HG03439 (cell line): ENCODE measurements at regions not wholly inside any gene's neighbourhood (a gene's known extent, or its start where the extent isn't known, plus 50 kb on each side); places are given as distances from the start of the nearest gene placed in this dataset.
"Not testable (repeated sequence)": the region's sequence is repeated elsewhere in the genome, so short reads cannot be mapped to it uniquely, and the experiment has no call there.

Experiments
- ATAC-seq: cut with Tn5 transposase; IDR thresholded peaks from one replicate; pipeline ENCODE4 v1.9.1; 2021; ENCODE audit warnings: mild to moderate bottlenecking, moderate library complexity; ENCODE audit not compliant: unreplicated experiment

DNA sequence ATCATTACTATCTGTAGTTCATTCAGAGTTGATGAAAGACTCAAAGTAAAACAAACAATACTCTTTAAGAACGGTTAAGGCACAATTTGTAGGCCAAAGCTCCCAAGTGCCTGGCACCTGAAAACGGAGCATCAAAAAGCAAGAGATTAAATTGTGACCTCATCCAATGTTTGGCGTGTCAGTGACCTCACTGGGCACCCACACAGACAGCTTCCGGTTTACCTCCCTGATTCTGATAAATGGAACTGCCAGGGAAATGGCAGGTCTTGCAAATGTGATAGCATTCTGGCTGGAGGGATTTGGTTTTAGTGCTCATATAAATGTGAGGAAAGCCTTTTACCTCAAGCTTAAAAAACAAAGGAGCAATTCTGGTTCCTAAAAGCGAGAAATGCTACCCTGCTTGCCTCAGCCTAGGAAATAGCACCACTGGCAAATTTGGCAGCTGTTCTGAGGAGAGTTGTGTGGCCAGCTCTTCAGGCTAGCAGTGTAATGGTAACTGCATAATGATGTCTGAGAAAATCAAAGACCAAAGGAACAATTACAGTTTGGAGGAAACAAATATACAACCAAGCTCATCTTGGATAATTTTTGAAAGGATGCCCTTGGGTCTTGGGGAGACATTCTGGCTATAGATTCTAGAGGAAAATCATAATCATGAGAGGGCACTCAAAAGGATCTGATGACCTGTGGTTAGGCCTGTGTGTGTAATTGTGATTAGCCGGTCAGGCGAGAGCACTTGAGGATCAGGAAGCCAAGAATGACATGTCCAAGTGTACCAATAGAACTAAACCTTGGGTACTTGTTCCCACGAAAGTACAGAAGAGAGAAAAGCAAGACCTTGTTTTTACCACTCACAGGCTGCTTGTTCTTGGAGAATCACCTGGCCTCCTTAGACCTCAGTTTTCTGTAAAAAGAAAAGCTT, 174.3 kb downstream of the TFAP2B start:
- ATAC-seq: no peak

- no peak for ATAC-seq
Measured at GRCh38 chr6:50993941-50994720, 175.5 kb downstream of the TFAP2B start.

- ATAC-seq: no peak
Measured at GRCh38 chr6:50995036-50995435, 176.4 kb downstream of the TFAP2B start.

DNA sequence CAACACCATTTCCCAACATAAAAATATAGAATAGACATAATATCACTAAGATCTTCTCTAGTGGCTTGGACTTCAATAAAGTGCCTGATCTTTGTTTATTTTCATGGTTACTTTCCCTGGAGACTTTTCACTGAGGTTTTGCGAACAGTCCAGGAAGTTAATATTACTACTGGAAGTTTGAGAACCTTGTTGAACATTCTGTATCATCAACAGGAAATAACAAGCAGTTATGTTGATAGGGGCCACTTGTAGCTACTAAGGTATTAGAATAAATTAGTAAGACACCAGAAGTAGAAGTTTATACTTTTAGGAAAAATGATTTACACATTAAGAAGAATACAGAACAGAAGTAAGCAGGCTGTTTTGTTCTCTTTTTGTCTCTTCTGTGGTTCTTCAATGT, 180.2 kb downstream of the TFAP2B start:
- ATAC-seq: no peak

DNA sequence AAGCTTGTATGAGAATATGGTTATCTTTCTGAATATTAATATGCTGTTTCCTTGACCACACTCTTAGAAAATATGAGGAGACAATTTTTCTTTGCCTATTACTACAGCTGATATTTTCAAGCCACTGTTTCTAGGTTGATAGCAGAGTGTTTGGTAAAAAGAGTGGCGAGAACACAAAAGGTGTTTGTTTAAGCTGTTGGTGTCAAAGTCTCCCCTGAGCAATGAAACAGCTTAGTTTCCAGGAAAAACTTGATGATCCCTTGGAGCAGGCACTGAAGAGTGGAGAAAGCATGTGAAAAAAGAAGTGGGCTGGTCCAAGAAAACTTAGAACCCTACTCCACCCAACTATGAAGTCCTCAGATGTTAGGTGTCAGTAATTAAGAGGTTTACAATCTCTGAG, 182.7 kb downstream of the TFAP2B start:
- no peak for ATAC-seq

DNA sequence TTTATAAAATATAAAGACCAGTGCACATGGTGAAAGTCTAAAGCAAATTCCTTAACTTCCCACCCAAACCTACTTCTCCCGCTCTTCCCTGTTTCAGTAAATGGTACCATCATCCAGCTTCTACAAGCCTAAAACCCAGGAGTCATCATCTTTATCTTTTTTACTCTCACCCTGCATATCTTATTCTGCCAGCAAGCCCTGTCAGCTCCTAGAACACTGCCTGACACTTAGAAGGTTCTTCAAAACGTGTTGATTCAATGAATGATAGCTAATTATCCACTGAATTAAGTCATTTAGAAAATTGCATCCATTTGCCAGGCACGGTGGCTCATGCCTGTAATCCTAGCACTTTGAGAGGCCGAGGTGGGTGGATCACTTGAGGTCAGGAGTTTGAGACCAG, 185.7 kb downstream of the TFAP2B start:
- ATAC-seq: no peak

- no peak for ATAC-seq
Measured at GRCh38 chr6:51005779-51006178, 187.1 kb downstream of the TFAP2B start.

GRCh38 chr6:51007237-51007636, 188.6 kb downstream of the TFAP2B start:
- no peak for ATAC-seq

- ATAC-seq: not testable (repeated sequence)
Measured at GRCh38 chr6:51008693-51009092, 190.0 kb downstream of the TFAP2B start.

GRCh38 chr6:51013376-51013775, 194.7 kb downstream of the TFAP2B start:
- ATAC-seq: no peak

GRCh38 chr6:51015394-51015793, 196.7 kb downstream of the TFAP2B start:
- no peak for ATAC-seq

DNA sequence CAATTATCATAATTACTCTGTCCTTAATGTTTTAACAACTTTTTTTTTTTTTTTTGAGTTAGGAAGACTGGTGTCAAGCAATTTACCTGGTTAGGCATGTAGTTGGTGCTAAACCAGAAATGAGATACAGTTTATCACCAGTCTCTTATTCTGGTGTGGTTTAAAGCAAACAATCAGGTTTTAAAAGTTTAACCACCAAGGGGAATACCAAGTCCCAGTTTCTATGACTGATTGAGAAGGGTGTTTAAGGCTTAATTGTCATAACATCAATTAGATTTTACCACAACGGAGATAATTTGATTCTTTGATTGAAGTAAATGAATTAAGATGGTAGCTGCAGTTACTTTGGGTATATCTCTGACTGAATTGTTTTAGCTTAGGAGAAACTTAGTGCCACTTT, 197.8 kb downstream of the TFAP2B start:
- ATAC-seq: no peak

GRCh38 chr6:51019806-51020205, 201.1 kb downstream of the TFAP2B start:
- ATAC-seq: no peak

GRCh38 chr6:51021171-51021570, 202.5 kb downstream of the TFAP2B start:
- no peak for ATAC-seq

DNA sequence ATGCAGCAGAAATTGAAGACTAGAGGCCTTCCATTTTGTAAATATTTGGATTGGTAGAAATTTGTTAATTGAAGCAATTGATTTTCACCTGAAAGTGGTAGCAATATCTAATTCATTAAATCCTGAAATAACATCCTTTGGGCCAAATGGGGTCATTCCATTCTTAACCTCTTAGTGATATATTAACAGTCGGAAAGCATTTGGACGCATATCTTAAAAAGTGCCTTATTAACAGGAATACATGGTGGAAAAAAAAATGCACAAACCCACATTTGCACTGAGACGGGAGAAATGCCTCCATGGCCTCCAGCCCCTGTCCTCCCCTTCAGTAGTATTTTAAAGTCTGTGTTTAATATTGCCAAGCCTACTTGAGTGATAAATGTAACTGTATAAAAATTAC, 205.5 kb downstream of the TFAP2B start:
- no peak for ATAC-seq

- no peak for ATAC-seq
Measured at GRCh38 chr6:51025082-51025777, 206.6 kb downstream of the TFAP2B start.

DNA sequence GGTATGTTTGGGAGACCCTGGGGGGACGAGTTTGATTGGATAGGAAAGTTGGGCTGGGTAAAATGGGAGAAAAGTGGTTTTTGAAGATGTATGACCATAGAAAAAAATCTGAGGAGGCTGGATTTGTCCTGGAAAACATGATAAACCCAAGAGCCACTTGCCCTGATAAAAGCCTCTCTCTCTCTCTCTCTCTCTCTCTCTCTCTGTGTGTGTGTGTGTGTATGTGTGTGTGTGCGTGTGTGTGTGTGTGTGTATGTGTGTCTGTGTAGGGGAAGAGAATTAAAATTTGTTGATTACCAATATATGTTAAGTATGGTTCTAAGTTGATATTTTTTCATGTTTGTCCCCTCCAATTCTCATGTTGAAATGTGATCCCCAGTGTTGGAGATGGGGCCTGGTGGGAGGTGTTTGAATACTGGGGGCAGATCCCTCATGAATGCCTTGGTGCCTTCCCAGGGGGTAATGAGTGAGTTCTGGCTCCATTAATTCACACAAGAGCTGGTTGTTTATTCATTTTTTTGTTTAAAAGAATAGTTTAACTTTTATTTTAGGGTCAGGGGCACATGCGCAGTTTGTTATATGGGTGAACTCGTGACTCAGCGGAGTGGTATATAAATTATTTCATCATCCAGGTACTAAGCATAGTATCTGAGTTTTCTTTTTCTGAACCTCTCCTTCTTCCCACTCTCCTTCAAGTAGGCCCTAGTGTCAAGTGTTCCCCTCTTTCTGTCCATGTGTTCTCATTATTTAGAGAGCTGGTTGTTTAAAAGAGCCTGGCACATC, 208.8 kb downstream of the TFAP2B start:
- ATAC-seq: no peak

GRCh38 chr6:51028276-51028675, 209.6 kb downstream of the TFAP2B start:
- ATAC-seq: no peak

DNA sequence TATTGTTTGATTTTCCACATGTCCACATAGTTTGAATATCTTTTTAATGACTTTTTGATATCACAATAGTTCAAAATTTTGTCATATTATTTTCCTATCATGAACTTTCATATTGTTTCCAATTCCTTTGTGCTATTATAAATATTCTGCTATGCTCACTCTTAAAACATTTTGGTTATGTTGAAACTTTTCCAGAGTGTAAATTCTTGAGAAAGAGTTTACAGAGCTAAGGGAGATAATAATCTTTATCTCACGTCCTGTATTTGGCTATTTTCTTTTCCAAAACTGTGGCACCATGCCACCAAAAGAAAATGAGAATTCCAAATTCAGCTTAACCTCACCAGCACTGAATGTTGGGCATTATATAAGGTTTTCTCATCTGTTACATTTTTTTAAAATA, 210.9 kb downstream of the TFAP2B start:
- ATAC-seq: no peak

DNA sequence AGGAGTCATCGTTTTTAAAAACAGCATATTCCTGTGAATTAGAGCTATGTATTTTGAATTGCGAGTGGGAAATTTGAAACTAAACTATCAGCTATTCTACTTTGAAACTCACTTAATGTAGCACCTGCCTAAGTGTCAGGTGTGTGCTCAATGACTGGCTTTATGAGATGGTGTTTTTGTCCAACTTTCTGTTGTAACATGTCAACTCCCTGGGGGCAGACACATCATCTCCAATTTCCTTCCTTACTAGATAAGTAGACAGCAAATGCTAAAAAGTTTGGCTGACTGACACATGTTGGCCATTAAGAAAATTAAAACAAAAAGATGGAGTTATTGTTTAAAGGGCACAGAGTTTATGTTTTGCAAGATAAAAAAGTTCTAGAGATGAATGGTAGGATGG, 226.9 kb downstream of the TFAP2B start:
- ATAC-seq: no peak
